Testis (tissue), 2 donors: ENCODE measurements at regions not wholly inside any gene's neighbourhood (a gene's known extent, or its start where the extent isn't known, plus 50 kb on each side); places are given as distances from the start of the nearest gene placed in this dataset.

Experiments used
- DNase-seq: peaks from one replicate; pipeline ENCODE4 v3.0.0-alpha.2; 2019
- H3K27ac ChIP-seq, 2 donors: fragments of 200-600 bp; sonication (generic); one replicate each; pipeline ENCODE4 v1.5.1; 2019
- H3K27me3 ChIP-seq: fragments of 200-600 bp; sonication (generic); one replicate; pipeline ENCODE4 v1.5.1; 2019
- H3K36me3 ChIP-seq: fragments of 200-600 bp; sonication (generic); one replicate; pipeline ENCODE4 v1.5.1; 2017; ENCODE audit warnings: low read depth; ENCODE audit errors: missing control alignments
- H3K4me1 ChIP-seq: fragments of 200-600 bp; sonication (generic); one replicate; pipeline ENCODE4 v1.5.1; 2019
- H3K4me3 ChIP-seq, 2 donors: fragments of 200-600 bp; sonication (generic); one replicate each; pipeline ENCODE4 v1.5.1; 2017 to 2019
- H3K9me3 ChIP-seq: fragments of 200-600 bp; sonication (generic); one replicate; pipeline ENCODE4 v1.5.1; 2017
- POLR2A ChIP-seq: fragments of 450-650 bp; IDR thresholded peaks from one replicate; pipeline ENCODE4 v1.6.1; 2017; ENCODE audit warnings: antibody characterized with exemption, mild to moderate bottlenecking, moderate library complexity
- WGBS, 2 donors: methylation state at CpG; one replicate each; pipeline ENCODE4 v1.1.5; 2018; 5-methylcytosine and 5-hydroxymethylcytosine counted together
- intact Hi-C: fragments of 100-400 bp; cut with DNase I; formaldehyde crosslinking; loops from one replicate; pipeline ENCODE4 v1.15.1; 2023; ENCODE audit warnings: low total_unique reads
- TF ChIP-seq, protein P1 (sequence below), 3 experiments: fragments of 450-650 bp in 2 of 3; fragments of 200-600 bp in 1 of 3; sonication (generic) in 1 of 3; IDR thresholded peaks; one replicate each; pipeline ENCODE4 v1.5.1; 2016 to 2019; ENCODE audit warnings: antibody characterized with exemption in 3 of 3, mild to moderate bottlenecking in 2 of 3, moderate library complexity in 1 of 3

DNA sequence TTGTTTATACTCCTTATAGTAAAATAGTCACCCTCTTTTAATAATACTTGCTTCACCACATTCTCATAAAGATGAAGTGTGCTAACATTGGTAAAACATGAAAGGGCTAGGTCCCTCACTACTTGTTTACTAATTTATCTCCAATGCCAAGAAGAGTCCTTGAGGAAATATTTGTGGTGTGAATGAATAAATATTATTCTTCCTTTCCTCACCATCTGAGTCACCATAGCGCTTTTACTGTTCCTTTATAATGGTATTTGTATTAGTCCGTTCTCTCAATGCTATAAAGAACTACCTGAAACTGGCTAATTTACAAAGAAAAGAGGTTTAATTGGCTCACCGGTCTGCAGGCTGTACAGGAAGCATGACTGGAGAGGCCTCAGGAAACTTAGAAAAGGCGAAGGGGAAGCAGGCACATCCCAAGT lies 222.8 kb upstream of the ZRANB2 start:
- H3K27me3 ChIP-seq, result no peaks in the 10 kb centered on the region
- no peaks in the 10 kb centered on the region for H3K9me3 ChIP-seq
- no peak for DNase-seq
- WGBS, 2 donors, result 55 to 74% methylated on average over 4 of the region's 4 CpGs
- H3K36me3 ChIP-seq, result no peaks in the 10 kb centered on the region
- intact Hi-C loops, result no loop called here
- no peak overlapping the region for H3K27ac ChIP-seq
- TF ChIP-seq, protein P1, sequence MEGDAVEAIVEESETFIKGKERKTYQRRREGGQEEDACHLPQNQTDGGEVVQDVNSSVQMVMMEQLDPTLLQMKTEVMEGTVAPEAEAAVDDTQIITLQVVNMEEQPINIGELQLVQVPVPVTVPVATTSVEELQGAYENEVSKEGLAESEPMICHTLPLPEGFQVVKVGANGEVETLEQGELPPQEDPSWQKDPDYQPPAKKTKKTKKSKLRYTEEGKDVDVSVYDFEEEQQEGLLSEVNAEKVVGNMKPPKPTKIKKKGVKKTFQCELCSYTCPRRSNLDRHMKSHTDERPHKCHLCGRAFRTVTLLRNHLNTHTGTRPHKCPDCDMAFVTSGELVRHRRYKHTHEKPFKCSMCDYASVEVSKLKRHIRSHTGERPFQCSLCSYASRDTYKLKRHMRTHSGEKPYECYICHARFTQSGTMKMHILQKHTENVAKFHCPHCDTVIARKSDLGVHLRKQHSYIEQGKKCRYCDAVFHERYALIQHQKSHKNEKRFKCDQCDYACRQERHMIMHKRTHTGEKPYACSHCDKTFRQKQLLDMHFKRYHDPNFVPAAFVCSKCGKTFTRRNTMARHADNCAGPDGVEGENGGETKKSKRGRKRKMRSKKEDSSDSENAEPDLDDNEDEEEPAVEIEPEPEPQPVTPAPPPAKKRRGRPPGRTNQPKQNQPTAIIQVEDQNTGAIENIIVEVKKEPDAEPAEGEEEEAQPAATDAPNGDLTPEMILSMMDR (IDR thresholded peaks at IDR 0.05), result no peak
- no peak for TF ChIP-seq POLR2A
- H3K4me1 ChIP-seq, result no peaks in the 10 kb centered on the region
- H3K4me3 ChIP-seq, result no peak overlapping the region

DNA sequence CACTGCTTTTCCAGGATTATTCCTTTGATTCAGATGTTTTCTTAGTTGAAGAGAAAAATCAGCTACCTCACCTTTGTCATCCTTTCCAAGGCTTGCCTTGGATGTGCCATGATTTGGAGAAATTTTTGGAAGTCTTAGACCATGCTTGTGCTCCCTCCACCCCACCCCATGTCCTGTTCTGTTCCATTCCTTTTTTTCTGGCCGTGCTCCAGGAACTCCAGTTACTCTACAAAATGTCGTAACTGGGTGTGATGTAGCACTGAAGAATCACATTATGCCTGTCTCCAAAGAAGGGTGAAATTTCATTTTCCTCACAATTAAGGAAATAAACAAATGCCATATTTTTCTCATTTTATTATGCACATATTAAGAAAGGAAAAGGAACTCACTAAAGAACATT lies 217.8 kb upstream of the ZRANB2 start:
- intact Hi-C loops, result no loop called here
- no peak overlapping the region for H3K27ac ChIP-seq
- peak; percentile 63 for DNase-seq
- H3K4me3 ChIP-seq, result no peak overlapping the region
- no peaks in the 10 kb centered on the region for H3K27me3 ChIP-seq
- no peaks in the 10 kb centered on the region for H3K9me3 ChIP-seq
- TF ChIP-seq POLR2A, result no peak
- TF ChIP-seq, protein P1 (IDR thresholded peaks at IDR 0.05), result no peak
- no peaks in the 10 kb centered on the region for H3K4me1 ChIP-seq
- no peaks in the 10 kb centered on the region for H3K36me3 ChIP-seq
- 56 to 69% methylated on average over 2 of the region's 2 CpGs for whole genome bisulfite sequencing, 2 donors

DNA sequence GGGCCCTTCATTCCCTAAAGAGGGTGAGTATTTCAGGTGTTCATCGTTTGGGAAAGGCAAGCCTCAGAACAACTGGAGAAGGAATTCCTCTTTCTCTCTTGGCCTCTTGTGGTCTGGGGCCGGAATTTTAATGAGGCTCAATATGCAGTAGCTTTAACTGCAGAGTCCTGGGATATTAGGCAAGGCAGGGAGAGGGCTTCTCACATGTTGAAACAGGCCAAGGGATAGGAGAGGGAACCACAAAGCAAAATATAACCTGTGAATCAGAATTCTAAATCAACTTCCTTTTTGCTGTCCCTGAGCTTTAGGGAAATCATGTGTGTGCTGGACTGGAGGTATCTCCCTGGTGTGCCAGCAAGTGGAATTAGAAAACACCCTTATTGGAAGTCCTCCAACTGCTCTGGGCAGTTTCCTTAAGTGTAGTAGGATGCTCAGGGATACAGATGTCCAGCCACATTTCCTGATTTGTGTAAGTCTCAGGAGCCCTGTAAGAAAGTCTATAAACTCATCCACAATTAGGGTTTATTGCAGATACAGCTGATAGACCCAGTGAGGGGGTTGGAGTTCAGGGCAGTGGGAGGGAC lies 215.8 kb upstream of the ZRANB2 start:
- TF ChIP-seq POLR2A, result no peak
- TF ChIP-seq, protein P1 (IDR thresholded peaks at IDR 0.05), result no peak
- DNase-seq, result no peak
- 70 to 71% methylated on average over 2 of the region's 2 CpGs for WGBS, 2 donors

DNA sequence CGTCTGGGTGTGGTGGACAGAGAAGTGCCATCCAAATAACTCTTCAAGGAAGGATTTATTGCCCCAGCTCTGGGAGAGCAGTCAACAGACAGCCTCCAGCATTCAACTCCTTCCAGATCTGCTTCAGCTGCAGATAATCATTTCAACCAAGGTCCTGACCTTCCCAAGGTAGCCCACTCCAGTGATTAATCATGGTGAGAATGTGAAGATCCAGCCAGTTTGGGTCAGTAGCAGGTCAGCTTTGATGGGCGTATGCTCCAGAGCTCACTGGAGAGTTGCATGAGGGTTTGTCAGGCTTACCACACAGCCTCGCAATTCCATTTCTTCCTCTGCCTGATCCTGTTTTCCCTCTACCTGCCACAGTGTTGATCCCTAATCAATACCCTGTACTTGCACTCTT lies 214.5 kb upstream of the ZRANB2 start:
- H3K9me3 ChIP-seq, result no peaks in the 10 kb centered on the region
- no peak overlapping the region for H3K4me3 ChIP-seq
- H3K36me3 ChIP-seq, result no peaks in the 10 kb centered on the region
- no peaks in the 10 kb centered on the region for H3K4me1 ChIP-seq
- no peak for TF ChIP-seq POLR2A
- TF ChIP-seq, protein P1 (IDR thresholded peaks at IDR 0.05), result no peak
- no peaks in the 10 kb centered on the region for H3K27me3 ChIP-seq
- no peak for DNase-seq
- intact Hi-C loops, result no loop called here
- H3K27ac ChIP-seq, result no peak overlapping the region
- 84 to 88% methylated on average over 3 of the region's 3 CpGs for WGBS, 2 donors

More for the DNA sequence above, 215.8 kb upstream of the ZRANB2 start:
- Histone ChIP-seq H3K36me3 (no peaks in the 10 kb centered on the region), H3K4me3 (no peak overlapping the region), H3K9me3 (no peaks in the 10 kb centered on the region), H3K4me1 (no peaks in the 10 kb centered on the region), H3K27ac (no peak overlapping the region), H3K27me3 (no peaks in the 10 kb centered on the region)
- intact Hi-C loops, result no loop called here

DNA sequence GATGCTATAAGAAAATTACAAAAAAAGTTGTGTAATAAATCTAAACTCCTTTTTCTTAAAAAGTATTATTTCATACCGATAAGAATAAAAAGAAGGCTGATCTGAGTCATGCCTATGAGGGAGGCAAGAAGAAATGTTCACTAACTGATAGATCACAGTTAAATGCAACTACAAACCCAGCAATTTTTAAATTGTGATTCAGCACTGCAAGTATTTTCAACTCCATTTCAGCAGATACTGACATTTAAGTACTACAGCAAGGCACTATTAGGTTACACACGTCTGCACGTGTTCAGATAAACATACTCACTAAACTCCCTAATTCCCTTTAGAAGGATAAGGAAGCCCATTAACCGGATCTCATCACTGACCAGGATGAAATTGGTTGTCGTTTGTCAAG lies 213.3 kb upstream of the ZRANB2 start:
- Histone ChIP-seq H3K4me3 (no peak overlapping the region), H3K27ac (no peak overlapping the region), H3K27me3 (no peaks in the 10 kb centered on the region), H3K9me3 (no peaks in the 10 kb centered on the region), H3K4me1 (no peaks in the 10 kb centered on the region), H3K36me3 (no peaks in the 10 kb centered on the region)
- DNase-seq, result no peak
- WGBS, 2 donors, result 52 to 57% methylated on average over 5 of the region's 5 CpGs
- intact Hi-C loops, result no loop called here
- no peak for TF ChIP-seq POLR2A
